T-helper 17 cell (primary cell): ENCODE measurements at regions not wholly inside any gene's neighbourhood (a gene's known extent, or its start where the extent isn't known, plus 50 kb on each side); places are given as distances from the start of the nearest gene placed in this dataset.
A peak's percentile ranks its signal among the peaks of the same experiment; 100 is the strongest.
"Not testable (repeated sequence)": the region's sequence is repeated elsewhere in the genome, so short reads cannot be mapped to it uniquely, and the experiment has no call there.

ENCODE experiments used
- ATAC-seq: fragments of 150-1000 bp; cut with Tn5 transposase; 2 replicates; pipeline ENCODE4 v1.10.0; 2021; ENCODE audit warnings: mild to moderate bottlenecking, moderate library complexity
- DNase-seq, 3 donors: peaks; one replicate each; pipeline versions ENCODE4 v3.0.0 to v3.0.0-alpha.2; 2020 to 2021
- H3K9me3 ChIP-seq: one replicate; pipeline ENCODE4 v1.7.0; 2013; ENCODE audit warnings: low read length, mild to moderate bottlenecking; ENCODE audit not compliant: control insufficient read depth, poor library complexity, severe bottlenecking
- H3K27ac Mint-ChIP-seq: one replicate; pipeline ENCODE4 v1.8.0; 2022; ENCODE audit warnings: mild to moderate bottlenecking, moderate library complexity, mixed read lengths
- H3K27me3 Mint-ChIP-seq: one replicate; pipeline ENCODE4 v1.8.0; 2022; ENCODE audit warnings: mixed read lengths
- H3K36me3 Mint-ChIP-seq: one replicate; pipeline ENCODE4 v1.8.0; 2022; ENCODE audit warnings: low read depth, mixed read lengths
- H3K4me1 Mint-ChIP-seq: one replicate; pipeline ENCODE4 v1.8.0; 2022; ENCODE audit warnings: mild to moderate bottlenecking, mixed read lengths
- H3K4me3 Mint-ChIP-seq: one replicate; pipeline ENCODE4 v1.8.0; 2022; ENCODE audit warnings: mild to moderate bottlenecking, moderate library complexity, mixed read lengths

DNA sequence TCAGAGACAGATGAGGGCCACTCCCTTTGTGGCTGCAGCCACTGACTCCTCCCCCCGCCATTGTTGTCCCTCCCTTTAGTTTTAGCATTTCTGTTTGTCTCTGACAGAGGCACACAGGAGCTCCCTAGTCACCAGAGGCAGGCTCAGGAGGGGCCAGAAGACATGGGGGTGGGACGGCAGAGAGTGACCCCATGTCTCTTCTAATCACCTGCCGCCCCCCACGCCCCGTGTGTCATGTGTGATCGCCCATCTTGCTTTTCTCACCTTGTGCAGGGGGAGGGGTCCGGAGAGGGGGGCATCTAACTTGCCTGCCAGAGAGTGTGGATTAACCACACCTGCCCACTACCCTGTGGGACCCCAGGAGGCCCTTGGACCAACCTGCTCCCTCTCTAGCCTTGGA, 246.7 kb upstream of the TP53TG3C start:
- not testable (repeated sequence) for H3K27me3 Mint-ChIP-seq, H3K4me3 Mint-ChIP-seq, H3K36me3 Mint-ChIP-seq, H3K9me3 ChIP-seq, ATAC-seq, H3K4me1 Mint-ChIP-seq, DNase-seq, H3K27ac Mint-ChIP-seq

DNA sequence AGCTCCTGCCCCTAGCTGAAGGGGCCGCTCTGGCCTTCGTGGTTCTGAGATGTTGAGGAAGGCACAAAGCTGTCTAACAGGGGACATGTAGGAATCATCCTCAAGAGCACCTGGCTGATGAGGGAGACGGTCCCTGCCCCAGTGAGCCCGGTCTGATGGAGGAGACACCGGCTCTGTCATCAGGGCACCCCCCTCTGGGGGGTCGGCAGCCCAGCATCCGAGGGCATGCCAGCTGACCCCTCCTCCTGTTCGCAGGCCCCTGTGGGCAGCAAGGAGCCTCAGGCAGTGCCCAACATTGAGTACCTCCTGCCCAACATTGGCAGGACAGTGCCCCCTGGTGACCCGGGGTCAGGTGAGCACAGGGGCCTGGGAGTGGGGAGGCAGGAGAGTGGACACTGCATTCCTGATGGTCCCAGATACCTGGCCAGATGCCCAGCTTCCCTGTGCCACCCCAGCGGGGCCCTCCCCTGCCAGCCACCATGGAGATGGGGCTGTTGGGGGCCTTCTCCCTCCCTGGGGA, 247.9 kb upstream of the TP53TG3C start:
- H3K9me3 ChIP-seq, H3K4me1 Mint-ChIP-seq, H3K27me3 Mint-ChIP-seq, H3K27ac Mint-ChIP-seq, H3K4me3 Mint-ChIP-seq, ATAC-seq, DNase-seq, H3K36me3 Mint-ChIP-seq: not testable (repeated sequence)

DNA sequence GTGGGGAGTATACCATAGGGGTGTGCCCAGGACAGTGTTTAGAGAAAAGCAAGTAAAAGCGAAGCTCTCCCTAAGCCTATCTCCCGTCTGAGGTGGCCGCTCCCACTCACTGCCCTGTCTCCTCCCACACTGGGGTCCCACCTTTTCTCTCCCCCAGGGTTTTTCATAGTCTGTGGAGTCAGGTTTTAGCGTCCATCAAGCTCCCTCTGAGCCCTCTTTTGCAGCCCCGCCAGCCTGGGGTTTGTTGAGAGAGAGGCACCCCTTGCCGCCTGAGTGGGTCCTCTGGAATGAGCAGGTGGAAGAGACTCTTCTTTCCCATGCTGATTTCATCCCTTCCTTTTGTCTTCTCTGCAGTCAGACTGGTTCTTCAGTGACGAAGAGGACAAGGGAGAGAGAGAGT, 248.7 kb upstream of the TP53TG3C start:
- H3K27ac Mint-ChIP-seq, H3K27me3 Mint-ChIP-seq, H3K36me3 Mint-ChIP-seq, H3K4me1 Mint-ChIP-seq, DNase-seq, H3K4me3 Mint-ChIP-seq, ATAC-seq, H3K9me3 ChIP-seq: not testable (repeated sequence)

DNA sequence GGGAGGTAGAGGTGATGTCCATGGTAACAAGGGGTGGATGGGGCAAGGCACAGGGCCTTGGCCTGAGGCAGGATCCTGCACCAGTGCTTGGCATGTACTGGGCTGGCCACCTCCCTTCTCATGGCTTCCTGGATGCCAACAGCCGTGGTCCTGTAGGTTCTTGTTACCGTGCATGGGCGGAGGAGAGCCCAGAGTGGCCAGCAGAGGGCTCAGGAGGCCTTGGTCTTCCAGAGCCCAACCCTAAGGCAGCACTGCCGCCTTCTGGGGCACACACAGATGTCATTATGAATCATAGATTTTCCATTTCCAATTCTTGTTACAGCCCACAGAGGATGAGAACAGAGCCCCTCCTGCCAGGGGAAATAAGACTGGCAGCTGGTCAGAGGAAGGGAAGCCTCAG, 254.2 kb upstream of the TP53TG3C start:
- not testable (repeated sequence) for DNase-seq, H3K4me3 Mint-ChIP-seq, H3K9me3 ChIP-seq, H3K27me3 Mint-ChIP-seq, H3K4me1 Mint-ChIP-seq, H3K36me3 Mint-ChIP-seq, H3K27ac Mint-ChIP-seq, ATAC-seq

DNA sequence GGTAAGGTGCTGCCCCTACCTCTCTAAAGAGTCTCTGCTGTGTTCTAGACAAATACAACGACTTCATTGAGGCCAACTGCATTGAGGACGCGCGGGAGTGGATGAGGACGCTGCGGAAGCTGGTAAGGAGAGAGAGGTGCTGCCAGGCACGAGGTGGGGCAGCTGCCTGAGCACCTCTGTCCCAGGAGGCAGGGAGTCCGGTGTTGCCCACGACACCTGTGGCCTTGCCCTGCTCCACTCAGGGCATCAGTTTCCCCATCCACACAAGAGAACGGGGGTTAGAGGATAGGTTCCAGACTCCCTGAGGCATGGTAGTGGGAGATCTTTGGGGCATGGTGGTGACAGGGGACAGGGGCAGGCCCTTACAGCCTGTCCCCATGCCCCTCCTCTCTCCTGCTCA, 256.1 kb upstream of the TP53TG3C start:
- not testable (repeated sequence) for H3K36me3 Mint-ChIP-seq, H3K27ac Mint-ChIP-seq, H3K4me1 Mint-ChIP-seq, H3K27me3 Mint-ChIP-seq, DNase-seq, H3K9me3 ChIP-seq, ATAC-seq, H3K4me3 Mint-ChIP-seq

DNA sequence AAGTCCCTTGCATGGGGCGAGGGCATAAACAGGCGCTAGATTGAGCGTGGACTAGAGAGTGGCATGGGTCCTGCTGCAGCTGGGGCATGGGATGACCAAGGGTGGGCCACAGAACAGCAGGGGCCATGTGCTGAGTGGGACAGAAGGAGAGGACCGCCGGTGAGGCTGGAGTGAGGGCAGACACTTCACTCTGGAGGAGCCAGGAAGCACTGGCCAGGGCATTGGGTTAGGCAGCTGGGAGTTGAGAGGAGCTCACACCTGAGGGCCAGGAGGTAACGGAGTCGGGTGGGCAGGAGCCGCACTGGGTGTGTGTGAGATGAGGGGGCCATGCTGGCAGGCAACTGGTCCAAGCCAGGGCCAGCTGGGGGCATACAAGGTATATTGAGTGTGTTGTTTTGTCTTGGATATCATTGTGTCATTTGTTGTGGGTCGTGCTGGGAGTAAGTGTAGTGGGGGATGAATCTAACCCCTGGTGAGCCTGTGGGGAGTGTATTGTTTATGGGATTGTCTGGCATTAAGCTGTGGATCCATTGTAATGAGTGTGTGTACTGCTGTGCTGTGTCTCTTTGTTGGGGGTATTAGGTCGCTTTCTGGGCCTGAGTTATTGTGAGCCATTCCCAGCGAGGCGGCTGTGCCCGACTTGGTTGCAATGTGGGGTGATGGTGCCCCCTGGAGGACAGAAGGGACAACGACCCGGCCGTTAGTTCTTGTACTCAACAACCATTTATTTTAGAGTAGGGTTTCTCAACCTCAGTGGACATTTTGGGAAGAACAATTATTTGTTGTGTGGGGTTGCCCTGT, 256.5 kb upstream of the TP53TG3 start:
- not testable (repeated sequence) for H3K4me3 Mint-ChIP-seq, H3K9me3 ChIP-seq, H3K27ac Mint-ChIP-seq, DNase-seq, H3K4me1 Mint-ChIP-seq, H3K27me3 Mint-ChIP-seq, H3K36me3 Mint-ChIP-seq
- peak; percentile 32 for ATAC-seq

DNA sequence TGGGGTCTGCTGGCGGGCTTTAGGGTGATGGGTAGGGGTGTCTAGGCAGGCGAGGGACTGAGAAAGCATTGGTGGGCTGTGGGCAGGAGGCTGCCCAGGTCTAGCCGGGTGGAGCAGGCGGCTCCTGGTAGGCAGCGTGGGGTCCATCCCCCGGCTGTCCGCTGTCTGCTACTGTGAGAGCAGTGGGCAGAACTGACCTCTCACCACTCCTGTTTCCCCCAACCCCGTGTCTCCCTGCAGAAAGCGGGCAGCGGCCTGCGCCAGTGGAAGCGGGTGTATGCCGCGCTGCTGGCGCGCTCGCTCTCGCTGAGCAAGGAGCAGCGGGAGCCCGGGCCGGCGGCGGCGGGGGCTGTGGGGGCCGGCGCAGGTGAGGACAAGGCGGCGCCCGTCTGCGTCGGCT, 249.2 kb upstream of the TP53TG3 start:
- not testable (repeated sequence) for ATAC-seq, H3K4me3 Mint-ChIP-seq, H3K27ac Mint-ChIP-seq, H3K36me3 Mint-ChIP-seq, H3K9me3 ChIP-seq, H3K4me1 Mint-ChIP-seq, DNase-seq, H3K27me3 Mint-ChIP-seq

DNA sequence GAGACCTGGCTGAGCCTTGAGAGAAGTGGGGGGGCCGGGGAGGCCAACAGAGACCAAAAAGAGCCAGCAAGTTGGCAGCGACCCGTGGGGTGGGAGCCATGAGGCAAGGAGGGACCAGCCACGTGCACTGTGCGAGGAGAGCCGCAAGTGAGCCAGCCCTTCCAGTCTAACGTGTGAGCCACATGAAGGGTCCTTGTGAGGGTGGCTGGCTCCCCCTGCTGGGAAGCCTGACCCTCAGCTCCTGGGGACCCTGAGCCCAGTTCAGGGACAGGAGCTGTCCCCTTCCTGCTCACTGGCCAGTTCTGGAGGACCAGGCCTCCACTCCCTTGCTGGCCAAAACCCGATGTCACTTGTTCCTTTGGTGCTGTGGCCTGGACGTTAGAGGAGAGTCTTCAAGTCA, 246.6 kb upstream of the TP53TG3 start:
- not testable (repeated sequence) for H3K36me3 Mint-ChIP-seq, H3K27ac Mint-ChIP-seq, DNase-seq, ATAC-seq, H3K4me1 Mint-ChIP-seq, H3K27me3 Mint-ChIP-seq, H3K9me3 ChIP-seq, H3K4me3 Mint-ChIP-seq

DNA sequence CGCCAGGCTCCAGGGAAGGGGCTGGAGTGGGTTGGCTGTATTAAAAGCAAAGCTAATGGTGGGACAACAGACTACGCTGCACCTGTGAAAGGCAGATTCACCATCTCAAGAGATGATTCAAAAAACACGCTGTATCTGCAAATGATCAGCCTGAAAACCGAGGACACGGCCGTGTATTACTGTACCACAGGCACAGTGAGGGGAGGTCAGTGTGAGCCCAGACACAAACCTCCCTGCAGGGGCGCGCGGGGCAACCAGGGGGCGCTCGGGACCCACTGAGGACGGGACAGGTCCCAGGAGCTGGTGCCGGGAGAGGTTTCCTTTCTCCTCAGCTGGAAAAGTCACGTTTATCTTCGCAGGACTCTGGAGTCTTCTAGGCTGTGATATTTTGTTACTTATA, 239.4 kb upstream of the TP53TG3 start:
- not testable (repeated sequence) for H3K4me1 Mint-ChIP-seq, H3K36me3 Mint-ChIP-seq, H3K27ac Mint-ChIP-seq, DNase-seq, H3K4me3 Mint-ChIP-seq, H3K9me3 ChIP-seq, ATAC-seq, H3K27me3 Mint-ChIP-seq

DNA sequence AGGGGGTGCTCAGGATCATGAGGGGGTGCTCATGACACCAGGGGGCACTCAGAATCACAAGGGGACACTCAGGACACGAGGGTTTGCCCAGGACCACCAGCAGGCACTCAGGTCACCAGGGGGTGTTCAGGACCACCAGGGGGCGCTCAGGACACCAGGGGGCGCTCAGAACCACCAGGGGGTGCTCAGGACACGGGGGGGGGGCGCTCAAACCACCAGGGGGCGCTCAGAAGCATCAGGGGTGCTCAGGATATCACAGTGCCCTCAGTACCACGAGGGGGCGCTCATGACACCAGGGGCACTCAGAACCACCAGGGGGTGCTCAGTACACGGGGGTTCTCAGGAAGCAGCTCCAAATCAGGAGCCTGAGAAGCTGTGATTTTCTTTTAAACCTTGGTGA, 221.8 kb upstream of the TP53TG3 start:
- H3K36me3 Mint-ChIP-seq, H3K9me3 ChIP-seq, H3K27ac Mint-ChIP-seq, DNase-seq, H3K4me3 Mint-ChIP-seq, H3K27me3 Mint-ChIP-seq, H3K4me1 Mint-ChIP-seq, ATAC-seq: not testable (repeated sequence)

DNA sequence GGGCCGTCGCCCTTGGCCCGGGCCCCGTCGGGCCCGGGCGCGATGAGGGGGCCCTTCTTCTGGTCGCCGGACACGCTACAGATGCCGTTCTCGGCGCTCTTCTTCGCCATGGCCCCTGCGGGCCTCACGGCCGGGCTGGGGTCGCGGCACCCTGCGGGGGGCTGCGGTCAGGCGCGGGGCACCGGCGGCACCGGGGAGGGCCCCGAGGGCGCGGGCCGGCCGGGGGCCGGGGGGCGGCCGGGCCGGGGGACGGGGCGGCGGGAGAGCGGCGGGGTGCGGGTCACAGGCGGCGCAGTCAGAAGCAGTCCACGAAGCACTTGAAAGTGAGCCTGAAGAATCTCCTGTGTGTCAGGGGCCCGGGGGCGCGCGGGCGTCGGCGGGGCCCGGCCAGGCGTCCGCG, 209.4 kb upstream of the TP53TG3 start:
- H3K9me3 ChIP-seq, DNase-seq, H3K4me1 Mint-ChIP-seq, ATAC-seq, H3K4me3 Mint-ChIP-seq, H3K27ac Mint-ChIP-seq, H3K27me3 Mint-ChIP-seq, H3K36me3 Mint-ChIP-seq: not testable (repeated sequence)

DNA sequence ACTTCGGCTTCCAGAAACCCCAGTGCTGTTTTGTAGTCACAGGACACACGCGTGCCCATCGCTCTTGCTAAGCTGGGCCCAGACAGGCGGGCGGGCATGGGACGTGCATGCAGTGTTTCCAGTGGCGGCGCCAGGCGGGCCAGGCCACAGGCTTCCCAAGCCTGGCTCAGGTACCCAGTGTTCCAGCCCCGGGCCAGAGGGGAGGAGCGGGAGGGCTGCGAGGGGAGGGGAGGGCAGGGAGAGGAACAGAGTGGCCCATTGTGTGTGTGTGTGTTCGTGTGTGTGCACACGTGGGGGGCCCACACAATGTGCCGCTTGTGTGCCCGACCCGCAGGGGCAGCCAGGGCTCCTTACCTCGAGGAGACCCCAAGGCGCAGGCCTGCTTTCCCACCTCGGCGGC, 208.6 kb upstream of the TP53TG3 start:
- not testable (repeated sequence) for H3K27ac Mint-ChIP-seq, H3K27me3 Mint-ChIP-seq

DNA sequence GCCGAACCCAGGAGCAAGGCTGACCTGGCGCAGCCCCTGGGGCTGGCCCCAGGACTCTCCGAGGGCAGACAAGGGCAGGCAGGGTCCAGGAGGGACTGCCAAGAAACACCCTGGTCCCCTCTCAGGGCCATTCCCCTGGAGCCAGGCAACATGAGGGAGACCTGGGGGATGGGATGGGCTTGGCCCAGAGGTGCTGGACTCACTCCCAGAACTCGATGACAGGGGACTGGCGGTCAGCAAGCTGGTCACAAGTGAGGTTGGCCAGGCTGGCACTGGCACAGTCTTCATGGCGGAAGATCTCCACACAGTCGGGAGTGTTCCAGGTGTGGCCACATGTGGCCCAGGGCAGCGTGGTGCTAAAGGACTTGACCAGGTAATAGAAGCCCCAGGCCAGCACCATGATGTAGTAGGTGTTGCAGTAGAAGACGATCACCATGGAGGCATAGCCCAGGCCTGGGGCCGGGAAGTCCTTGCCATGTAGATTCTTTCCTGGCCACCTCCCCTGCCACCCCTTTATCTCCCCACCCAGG, 206.4 kb upstream of the TP53TG3 start:
- DNase-seq, H3K9me3 ChIP-seq, H3K36me3 Mint-ChIP-seq, ATAC-seq, H3K4me3 Mint-ChIP-seq, H3K4me1 Mint-ChIP-seq, H3K27me3 Mint-ChIP-seq, H3K27ac Mint-ChIP-seq: not testable (repeated sequence)

More for the DNA sequence above, 208.6 kb upstream of the TP53TG3 start:
- ATAC-seq, H3K4me1 Mint-ChIP-seq, H3K4me3 Mint-ChIP-seq, DNase-seq, H3K9me3 ChIP-seq, H3K36me3 Mint-ChIP-seq: not testable (repeated sequence)

DNA sequence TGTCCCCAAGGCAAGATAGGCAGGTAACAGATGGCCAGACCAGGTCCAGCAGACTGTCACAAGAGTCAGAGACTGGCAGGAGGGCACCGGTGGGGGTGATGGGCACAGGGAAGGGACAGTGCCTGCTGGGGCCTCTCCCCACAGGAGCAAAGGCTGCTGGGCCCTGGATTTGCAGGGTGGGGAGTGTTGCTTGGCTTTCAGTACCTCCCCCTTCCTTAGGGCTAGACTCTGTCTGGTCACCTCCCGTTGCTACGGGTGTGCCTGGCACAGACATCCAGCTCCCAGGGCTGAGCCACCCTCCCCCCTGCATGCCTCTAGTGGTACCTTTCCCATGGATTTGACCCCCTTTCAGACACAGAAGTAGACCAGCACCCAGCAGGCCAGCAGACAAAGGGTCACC, 205.7 kb upstream of the TP53TG3 start:
- not testable (repeated sequence) for H3K9me3 ChIP-seq, H3K27ac Mint-ChIP-seq, H3K4me1 Mint-ChIP-seq, ATAC-seq, H3K36me3 Mint-ChIP-seq, H3K27me3 Mint-ChIP-seq, DNase-seq, H3K4me3 Mint-ChIP-seq
